GM18909 (cell line): ENCODE measurements at regions not wholly inside any gene's neighbourhood (a gene's known extent, or its start where the extent isn't known, plus 50 kb on each side); places are given as distances from the start of the nearest gene placed in this dataset.
"Not testable (repeated sequence)": the region's sequence is repeated elsewhere in the genome, so short reads cannot be mapped to it uniquely, and the experiment has no call there.

Experiments
- ATAC-seq: cut with Tn5 transposase; IDR thresholded peaks from one replicate; pipeline ENCODE4 v1.9.1; 2021; ENCODE audit warnings: mild to moderate bottlenecking; ENCODE audit not compliant: unreplicated experiment, poor library complexity

- not testable (repeated sequence) for ATAC-seq
Observed at GRCh38 chr2:176929387-176929786, 283.2 kb upstream of the HNRNPA3 start.

GRCh38 chr2:176931588-176932563 is 280.7 kb upstream of the HNRNPA3 start:
- peak; percentile 97 for ATAC-seq

DNA sequence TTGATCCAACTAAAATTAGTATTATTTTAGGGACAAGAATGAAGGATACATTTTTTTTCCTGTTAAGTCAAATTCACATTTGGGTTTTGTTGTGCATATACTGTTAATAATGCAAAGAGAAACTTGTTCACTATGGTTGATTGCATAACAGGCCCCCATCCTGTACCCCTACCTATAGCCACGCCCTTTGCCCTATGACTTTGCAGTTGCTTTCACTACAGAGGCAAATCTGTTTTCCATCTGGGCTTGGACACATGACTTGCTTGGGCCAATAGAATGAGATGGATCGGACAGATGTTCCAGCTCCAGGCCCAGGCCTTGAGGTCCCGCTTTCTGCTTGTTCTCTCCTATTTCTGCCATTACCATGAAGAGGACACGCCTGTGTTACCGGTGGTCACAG is 278.5 kb upstream of the HNRNPA3 start:
- no peak for ATAC-seq

- no peak for ATAC-seq
Observed at GRCh38 chr2:176934869-176935415, 277.7 kb upstream of the HNRNPA3 start.

- no peak for ATAC-seq
Observed at GRCh38 chr2:176935543-176936102, 277.0 kb upstream of the HNRNPA3 start.

DNA sequence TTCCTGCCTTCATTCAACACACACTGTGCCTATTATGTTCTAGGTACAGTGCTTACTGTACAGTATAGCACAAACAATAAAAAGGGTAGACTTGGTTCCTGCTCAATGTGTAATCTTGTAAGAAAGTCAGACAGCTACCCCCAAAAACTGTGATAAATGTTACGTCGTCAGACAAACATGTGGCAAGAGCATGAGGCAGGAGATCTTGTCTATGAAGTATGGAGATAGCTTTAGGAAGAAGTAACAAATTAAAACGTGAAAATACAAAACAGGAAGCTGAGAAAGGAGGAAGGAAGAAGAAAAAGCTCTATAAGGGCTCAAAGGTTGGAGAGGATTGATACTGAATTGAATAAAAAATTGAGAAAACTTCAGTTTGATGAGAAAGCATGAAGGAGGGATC is 276.2 kb upstream of the HNRNPA3 start:
- ATAC-seq, result no peak

- no peak for ATAC-seq
Observed at GRCh38 chr2:176944998-176945397, 267.6 kb upstream of the HNRNPA3 start.

DNA sequence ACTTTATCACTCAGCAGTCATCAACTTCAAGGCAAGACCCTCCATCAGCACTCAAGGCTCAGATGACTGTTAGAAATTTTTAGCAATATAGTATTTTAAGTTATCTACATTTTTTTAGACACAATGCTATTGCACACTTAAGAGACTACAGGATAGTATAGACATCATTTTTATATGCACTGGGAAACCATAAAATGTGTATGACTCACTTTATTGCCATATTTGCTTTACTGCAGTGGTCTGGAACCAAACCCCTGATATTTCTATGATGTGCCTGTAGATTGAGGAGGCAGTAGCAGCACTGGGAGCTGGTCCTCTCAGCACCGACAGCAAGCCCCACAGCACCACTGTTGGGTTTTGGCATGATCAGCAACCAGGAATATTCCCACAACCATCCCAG is 264.8 kb upstream of the HNRNPA3 start:
- ATAC-seq, result no peak

- ATAC-seq, result not testable (repeated sequence)
Observed at GRCh38 chr2:176951218-176951617, 261.4 kb upstream of the HNRNPA3 start.

- no peak for ATAC-seq
Observed at GRCh38 chr2:176956791-176957190, 255.8 kb upstream of the HNRNPA3 start.

GRCh38 chr2:176959614-176960013 is 253.0 kb upstream of the HNRNPA3 start:
- ATAC-seq, result no peak

DNA sequence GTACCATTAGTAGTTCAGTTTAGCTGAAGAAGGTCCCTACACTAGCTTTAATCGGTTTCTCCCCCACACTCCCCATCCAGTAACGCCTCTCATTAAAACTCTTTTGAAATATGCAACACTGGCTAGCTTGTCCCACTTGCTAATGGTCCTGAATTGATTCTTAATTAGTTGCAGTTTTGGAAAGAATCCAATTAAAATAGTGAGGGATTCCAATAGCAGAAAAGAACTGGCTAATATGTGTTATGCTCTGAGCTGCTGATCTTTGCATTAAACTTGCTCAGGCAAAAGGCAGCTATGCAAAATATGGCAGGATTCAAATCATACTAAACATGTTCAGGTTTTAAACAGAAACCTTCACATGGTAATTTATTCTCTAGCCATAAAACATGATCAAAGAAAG is 252.5 kb upstream of the HNRNPA3 start:
- no peak for ATAC-seq

GRCh38 chr2:176960736-176961520 is 251.7 kb upstream of the HNRNPA3 start:
- no peak for ATAC-seq

DNA sequence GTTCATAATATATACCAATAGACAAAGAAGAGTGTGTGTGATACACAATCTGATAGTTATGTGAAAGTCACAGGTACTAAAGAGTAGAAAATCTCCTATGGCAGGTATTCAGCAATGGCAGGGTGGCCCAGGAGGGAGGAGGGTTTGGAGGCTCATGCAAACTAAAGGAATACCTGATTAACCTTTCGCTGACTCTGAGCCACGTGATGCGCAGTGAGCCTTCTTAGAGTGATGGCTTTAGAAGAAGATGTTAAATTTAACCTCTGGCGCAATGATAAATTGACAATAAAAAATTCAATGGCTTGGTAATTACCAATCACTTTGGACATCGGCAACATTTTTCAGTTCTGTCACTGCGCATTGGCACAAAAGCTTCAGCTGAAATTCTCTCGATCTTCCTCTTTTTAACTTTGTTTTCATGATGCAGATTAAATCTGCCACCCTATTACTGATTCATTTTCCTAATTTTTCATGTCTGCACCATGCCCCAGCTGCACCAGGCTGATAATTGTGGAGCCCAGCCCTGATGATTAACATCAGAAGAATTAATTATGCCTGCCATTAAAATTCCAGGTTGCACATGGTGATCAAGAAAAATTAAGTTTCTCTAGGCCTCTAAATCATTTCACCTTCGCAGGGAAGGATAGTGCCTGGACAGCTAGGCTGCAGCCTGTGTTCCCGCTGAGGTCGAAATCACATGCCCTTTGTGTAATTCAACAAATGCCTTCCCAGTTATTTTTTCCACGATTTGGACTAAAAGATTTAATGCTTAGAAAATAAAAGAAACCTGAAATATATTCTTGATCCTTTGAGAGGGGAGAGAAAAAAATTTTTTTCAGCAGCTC is 250.6 kb upstream of the HNRNPA3 start:
- ATAC-seq, result no peak

- ATAC-seq, result no peak
Observed at GRCh38 chr2:176963568-176964287, 248.9 kb upstream of the HNRNPA3 start.

GRCh38 chr2:176967911-176968450 is 244.6 kb upstream of the HNRNPA3 start:
- ATAC-seq, result no peak

GRCh38 chr2:176969642-176970359 is 242.8 kb upstream of the HNRNPA3 start:
- no peak for ATAC-seq
